ENCODE measurements at regions not wholly inside any gene's neighbourhood (a gene's known extent, or its start where the extent isn't known, plus 50 kb on each side); places are given as distances from the start of the nearest gene placed in this dataset.

DNA sequence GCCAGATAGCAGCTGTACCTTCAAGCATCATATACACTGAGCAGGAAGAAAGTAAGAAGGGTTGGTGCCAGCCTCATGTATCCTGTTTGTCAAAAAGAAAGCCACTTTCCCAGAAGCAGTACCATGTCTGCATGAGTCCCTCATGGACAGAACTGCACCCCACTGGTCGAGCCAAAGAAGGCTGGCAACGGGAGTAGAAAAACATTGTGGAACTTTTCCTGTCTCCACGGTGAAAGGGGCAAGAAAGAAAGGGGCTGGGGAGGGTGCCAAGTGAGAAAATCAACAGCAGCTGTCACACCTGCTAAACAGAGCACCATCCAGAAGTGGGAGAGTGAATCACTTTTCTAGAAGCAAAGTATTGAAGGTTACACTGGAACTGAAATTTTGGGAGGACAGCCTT, 621.7 kb downstream of the LMO4 start:
- no peak for DNase-seq (ENCODE audit: low read depth in 1 of 2, low spot score in 1 of 2)
- in situ Hi-C loops (cut with HindIII; ENCODE audit: low pct_unique_long_range_greater_than_20kb, low sequenced_read_pairs) = no loop called here
- TF ChIP-seq JUND (IDR thresholded peaks at IDR 0.05; ENCODE audit: low read depth) = no peak

DNA sequence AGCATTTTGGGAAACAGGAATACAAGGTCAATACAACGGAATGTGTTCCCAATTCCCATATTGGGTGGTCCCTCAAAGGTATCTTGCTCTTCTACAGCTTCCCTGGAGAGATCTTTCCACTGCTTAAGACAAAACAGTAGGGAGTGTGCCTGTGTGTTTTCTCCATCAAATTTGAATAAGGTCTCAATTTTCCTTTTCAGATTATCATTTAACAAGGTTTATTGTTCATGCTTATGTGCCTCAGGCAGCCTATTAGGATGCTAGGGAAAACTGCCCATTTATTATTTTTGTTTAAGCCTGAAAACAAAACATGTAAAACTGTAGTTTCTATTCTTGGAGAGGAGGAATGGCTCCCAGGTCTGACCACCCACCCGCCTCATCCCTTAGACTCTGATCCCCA, 622.7 kb downstream of the LMO4 start:
- in situ Hi-C loops (cut with HindIII; ENCODE audit: low pct_unique_long_range_greater_than_20kb, low sequenced_read_pairs) = no loop called here
- no peak for DNase-seq (ENCODE audit: low read depth in 1 of 2, low spot score in 1 of 2)
- no peak for TF ChIP-seq JUND (IDR thresholded peaks at IDR 0.05; ENCODE audit: low read depth)

DNA sequence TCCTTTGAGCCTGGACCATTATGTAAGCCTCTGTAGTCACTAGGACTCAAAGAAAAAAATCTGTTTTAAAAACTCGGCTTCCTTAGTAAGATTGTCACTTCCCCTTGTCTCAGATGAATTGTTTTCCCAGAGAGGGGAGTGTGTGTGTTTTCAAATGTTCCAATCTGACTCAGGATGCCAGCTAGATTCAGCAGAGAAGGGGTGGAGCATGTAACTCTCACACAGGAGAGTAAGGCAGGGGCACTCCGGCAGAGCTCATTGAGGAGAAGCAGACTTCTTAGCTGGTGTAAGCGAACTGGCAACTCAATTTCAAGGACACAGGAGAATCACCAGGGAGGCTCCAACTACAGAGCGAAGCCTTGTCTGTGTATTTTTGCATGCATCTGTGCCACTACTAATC, 623.2 kb downstream of the LMO4 start:
- TF ChIP-seq JUND (IDR thresholded peaks at IDR 0.05; ENCODE audit: low read depth) = no peak
- no peak for DNase-seq (ENCODE audit: low read depth in 1 of 2, low spot score in 1 of 2)
- in situ Hi-C loops (cut with HindIII; ENCODE audit: low pct_unique_long_range_greater_than_20kb, low sequenced_read_pairs) = no loop called here

DNA sequence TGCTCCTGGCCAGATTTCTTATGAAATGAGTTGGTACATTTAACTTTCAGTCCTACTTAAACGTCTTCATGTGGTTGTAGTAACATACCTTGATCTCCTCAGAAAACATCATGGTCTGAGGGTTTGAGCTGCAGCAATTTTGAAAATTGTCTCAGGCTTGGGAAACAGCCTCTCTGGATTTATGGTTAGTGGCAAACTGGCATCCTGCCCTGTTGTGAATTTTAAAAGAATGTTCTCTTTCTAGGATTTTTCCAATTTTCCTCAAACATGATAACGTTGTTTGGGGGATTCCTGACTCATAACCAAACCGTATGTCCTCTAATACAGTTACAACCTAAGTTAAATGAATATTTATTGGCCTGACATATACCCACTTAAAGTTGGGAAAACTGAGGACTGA, 624.4 kb downstream of the LMO4 start:
- in situ Hi-C loops (cut with HindIII; ENCODE audit: low pct_unique_long_range_greater_than_20kb, low sequenced_read_pairs) = no loop called here
- TF ChIP-seq JUND (IDR thresholded peaks at IDR 0.05; ENCODE audit: low read depth) = no peak
- no peak for DNase-seq (ENCODE audit: low read depth in 1 of 2, low spot score in 1 of 2)

- peak; percentile 9 to 82 for DNase-seq (ENCODE audit: low read depth in 1 of 2, low spot score in 1 of 2)
- no peak for TF ChIP-seq JUND (IDR thresholded peaks at IDR 0.05; ENCODE audit: low read depth)
- in situ Hi-C loops (cut with HindIII; ENCODE audit: low pct_unique_long_range_greater_than_20kb, low sequenced_read_pairs) = no loop called here
These were observed 625.2 kb downstream of the LMO4 start for GRCh38 chr1:87953732-87954344.

DNA sequence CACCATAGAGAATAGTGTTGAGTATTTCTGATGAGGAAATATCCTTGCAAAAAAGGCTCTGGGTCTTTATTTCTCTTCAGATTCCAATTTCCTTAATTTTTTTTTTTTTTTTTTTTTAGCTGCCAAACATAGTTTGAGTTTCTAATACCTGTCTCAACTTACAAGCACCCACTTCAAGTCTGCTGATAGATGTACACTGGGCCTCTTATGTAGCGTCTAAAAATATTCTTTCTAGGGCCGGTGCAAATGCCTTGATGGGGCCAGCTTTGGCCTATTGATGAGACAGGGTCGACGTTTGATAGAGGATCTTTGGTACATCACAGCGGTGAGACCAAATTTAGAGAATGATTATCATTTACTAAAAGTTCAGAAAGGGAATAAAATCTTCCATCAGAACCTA, 626.4 kb downstream of the LMO4 start:
- in situ Hi-C loops (cut with HindIII; ENCODE audit: low pct_unique_long_range_greater_than_20kb, low sequenced_read_pairs) = no loop called here
- DNase-seq (ENCODE audit: low read depth in 1 of 2, low spot score in 1 of 2) = no peak
- TF ChIP-seq JUND (IDR thresholded peaks at IDR 0.05; ENCODE audit: low read depth) = no peak

GRCh38 chr1:87956072-87956471, 627.4 kb downstream of the LMO4 start:
- in situ Hi-C loops (cut with HindIII; ENCODE audit: low pct_unique_long_range_greater_than_20kb, low sequenced_read_pairs) = no loop called here
- TF ChIP-seq JUND (IDR thresholded peaks at IDR 0.05; ENCODE audit: low read depth) = no peak
- no peak for DNase-seq (ENCODE audit: low read depth in 1 of 2, low spot score in 1 of 2)

- DNase-seq (ENCODE audit: low read depth in 1 of 2, low spot score in 1 of 2) = no peak
- no peak for TF ChIP-seq JUND (IDR thresholded peaks at IDR 0.05; ENCODE audit: low read depth)
- in situ Hi-C loops (cut with HindIII; ENCODE audit: low pct_unique_long_range_greater_than_20kb, low sequenced_read_pairs) = no loop called here
These were observed 628.1 kb downstream of the LMO4 start for GRCh38 chr1:87956750-87957149.

DNA sequence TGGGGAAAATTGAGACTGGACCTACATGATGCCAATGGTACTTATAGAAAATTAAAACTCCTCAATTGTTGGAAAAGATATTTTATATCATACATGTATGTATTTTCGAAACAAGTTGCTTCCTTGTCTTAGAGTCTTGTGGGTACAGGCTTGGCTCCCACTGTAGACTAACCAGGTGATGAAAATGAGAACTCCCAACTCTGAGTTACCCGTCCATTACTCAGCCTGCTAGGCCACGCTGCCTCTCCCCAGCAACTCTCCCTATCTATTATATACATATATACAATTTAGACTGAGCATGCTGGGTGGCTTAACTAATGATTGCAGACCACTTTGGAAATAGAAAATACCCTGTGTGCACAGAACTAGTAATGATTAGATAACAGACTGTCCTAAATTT, 628.7 kb downstream of the LMO4 start:
- in situ Hi-C loops (cut with HindIII; ENCODE audit: low pct_unique_long_range_greater_than_20kb, low sequenced_read_pairs) = no loop called here
- no peak for TF ChIP-seq JUND (IDR thresholded peaks at IDR 0.05; ENCODE audit: low read depth)
- DNase-seq (ENCODE audit: low read depth in 1 of 2, low spot score in 1 of 2) = no peak

DNA sequence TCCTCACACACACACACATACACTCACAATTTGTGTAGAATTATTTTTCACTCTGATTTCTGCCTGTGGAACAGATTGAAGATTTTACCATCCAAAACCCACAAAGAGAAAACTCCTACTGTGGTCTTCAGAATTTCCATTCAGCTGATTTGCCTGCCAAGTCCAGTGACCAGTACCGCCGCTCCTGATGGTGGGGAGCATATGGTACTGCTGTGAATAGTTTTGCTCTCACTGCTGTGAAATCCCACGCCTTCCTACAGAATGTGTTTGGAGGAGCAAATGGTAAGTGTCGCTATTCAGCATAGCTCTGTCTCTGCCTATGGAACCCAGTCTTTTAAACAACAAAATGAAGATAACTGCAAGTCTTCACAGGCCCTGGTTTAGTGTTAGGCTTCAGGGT, 629.5 kb downstream of the LMO4 start:
- in situ Hi-C loops (cut with HindIII; ENCODE audit: low pct_unique_long_range_greater_than_20kb, low sequenced_read_pairs) = no loop called here
- TF ChIP-seq JUND (IDR thresholded peaks at IDR 0.05; ENCODE audit: low read depth) = no peak
- DNase-seq (ENCODE audit: low read depth in 1 of 2, low spot score in 1 of 2) = no peak

DNA sequence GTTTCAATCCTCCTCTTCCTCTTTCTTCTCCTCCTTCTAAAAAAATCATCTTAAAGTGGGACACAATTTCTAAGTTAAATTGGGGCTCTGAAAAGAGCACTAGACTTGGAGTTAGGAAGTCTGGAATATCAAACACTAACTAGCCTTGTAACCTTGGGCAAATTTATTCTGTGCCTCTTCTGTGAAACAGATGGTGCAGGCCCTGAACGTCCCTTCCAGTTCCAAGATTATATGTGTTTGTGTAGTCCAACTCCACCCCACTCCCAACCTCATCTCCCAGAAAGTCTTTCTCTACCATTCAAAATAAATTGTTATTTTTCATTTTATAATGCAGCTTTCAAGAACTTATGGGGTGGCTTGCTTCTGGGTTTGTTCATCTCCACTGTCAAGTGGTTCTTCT, 630.0 kb downstream of the LMO4 start:
- in situ Hi-C loops (cut with HindIII; ENCODE audit: low pct_unique_long_range_greater_than_20kb, low sequenced_read_pairs) = no loop called here
- no peak for DNase-seq (ENCODE audit: low read depth in 1 of 2, low spot score in 1 of 2)
- no peak for TF ChIP-seq JUND (IDR thresholded peaks at IDR 0.05; ENCODE audit: low read depth)

DNA sequence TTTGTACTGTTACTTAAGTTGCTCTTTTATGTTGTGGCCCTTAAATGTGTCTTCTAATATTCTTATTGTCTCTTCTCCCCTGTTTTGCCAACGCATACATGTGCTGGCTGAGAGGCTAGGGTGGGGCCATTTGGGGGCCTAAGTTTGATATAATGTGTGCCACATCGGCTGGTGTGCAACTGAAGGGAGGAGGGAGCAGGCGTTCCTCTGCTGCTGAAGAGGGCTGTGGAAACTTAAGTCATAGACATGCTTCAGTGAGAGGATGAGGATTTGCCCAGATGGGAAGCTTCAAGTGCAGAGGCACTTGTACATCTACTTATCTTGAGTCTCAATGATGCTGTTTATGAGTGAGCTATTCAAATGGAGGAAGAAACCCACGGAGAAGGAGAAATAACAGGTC, 630.6 kb downstream of the LMO4 start:
- in situ Hi-C loops (cut with HindIII; ENCODE audit: low pct_unique_long_range_greater_than_20kb, low sequenced_read_pairs) = no loop called here
- no peak for TF ChIP-seq JUND (IDR thresholded peaks at IDR 0.05; ENCODE audit: low read depth)
- DNase-seq (ENCODE audit: low read depth in 1 of 2, low spot score in 1 of 2) = no peak

DNA sequence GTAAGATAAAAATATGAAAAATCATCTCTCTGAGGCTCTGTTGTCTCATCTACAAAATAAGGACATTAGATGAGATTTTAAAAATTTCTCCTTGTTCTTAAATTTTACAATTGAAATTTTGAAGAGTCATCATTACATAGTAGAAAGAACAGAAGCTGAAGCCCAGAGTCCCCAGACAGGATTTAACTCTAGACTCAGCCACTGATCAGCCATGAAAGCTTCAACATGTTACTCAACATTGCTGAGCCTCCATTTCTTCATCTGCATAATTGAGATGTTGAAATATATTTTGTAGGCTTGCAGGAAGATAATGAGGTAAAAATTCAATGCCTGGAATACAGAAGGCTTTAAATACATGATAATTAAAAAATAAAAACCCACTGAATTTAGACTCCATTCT, 633.3 kb downstream of the LMO4 start:
- in situ Hi-C loops (cut with HindIII; ENCODE audit: low pct_unique_long_range_greater_than_20kb, low sequenced_read_pairs) = no loop called here
- no peak for DNase-seq (ENCODE audit: low read depth in 1 of 2, low spot score in 1 of 2)
- TF ChIP-seq JUND (IDR thresholded peaks at IDR 0.05; ENCODE audit: low read depth) = no peak

DNA sequence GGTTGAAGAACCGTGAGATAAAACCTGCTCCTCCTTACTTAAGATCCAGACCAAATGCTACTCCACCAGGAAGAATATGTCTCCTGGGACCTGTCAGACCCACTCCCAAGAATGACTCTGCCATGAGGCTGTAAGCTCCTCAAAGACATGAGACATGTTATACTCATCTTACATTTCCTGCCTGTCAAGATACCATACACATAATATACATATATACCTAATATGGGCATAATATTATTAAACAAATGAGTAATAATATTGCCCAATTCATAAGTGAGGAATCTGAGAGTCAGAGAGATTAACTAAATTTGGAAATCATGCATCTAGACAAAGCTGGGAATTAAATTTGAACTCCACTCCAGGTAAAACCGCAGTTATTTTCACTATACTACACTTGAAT, 634.9 kb downstream of the LMO4 start:
- in situ Hi-C loops (cut with HindIII; ENCODE audit: low pct_unique_long_range_greater_than_20kb, low sequenced_read_pairs) = no loop called here

More for the DNA sequence above, 634.9 kb downstream of the LMO4 start:
- no peak for TF ChIP-seq JUND (IDR thresholded peaks at IDR 0.05; ENCODE audit: low read depth)
- no peak for DNase-seq (ENCODE audit: low read depth in 1 of 2, low spot score in 1 of 2)

All from T47D (cell line).